Fibroblast of lung (primary cell): ENCODE measurements at regions not wholly inside any gene's neighbourhood (a gene's known extent, or its start where the extent isn't known, plus 50 kb on each side); places are given as distances from the start of the nearest gene placed in this dataset.

Experiments used
- DNase-seq, 2 donors: peaks; one replicate each; pipeline versions ENCODE4 v3.0.0 to v3.0.0-alpha.2; 2010; ENCODE audit warnings: low read depth in 2 of 2
- H2AFZ ChIP-seq: 2 replicates; pipeline ENCODE4 v1.5.1; 2012; ENCODE audit warnings: low read length, control low read depth, inconsistent platforms
- H3K27ac ChIP-seq: 2 replicates; pipeline ENCODE4 v1.5.1; 2011; ENCODE audit warnings: low read length, control low read depth; ENCODE audit not compliant: insufficient read depth
- H3K27me3 ChIP-seq: 2 replicates; pipeline ENCODE4 v1.5.1; 2011; ENCODE audit warnings: mild to moderate bottlenecking, low read length; ENCODE audit not compliant: control insufficient read depth, insufficient read depth
- H3K36me3 ChIP-seq: 2 replicates; pipeline ENCODE4 v1.5.1; 2011; ENCODE audit warnings: low read length; ENCODE audit not compliant: control insufficient read depth, insufficient read depth
- H3K4me1 ChIP-seq: 2 replicates; pipeline ENCODE4 v1.5.1; 2011; ENCODE audit warnings: low read length; ENCODE audit not compliant: control insufficient read depth, insufficient read depth; ENCODE audit errors: extremely low read depth
- H3K4me2 ChIP-seq: 2 replicates; pipeline ENCODE4 v1.5.1; 2011; ENCODE audit warnings: low read length, control low read depth; ENCODE audit not compliant: insufficient read depth; ENCODE audit errors: extremely low read depth
- H3K4me3 ChIP-seq, 4 experiments: fragments of 200-600 bp in 1 of 4; sonication (generic) in 1 of 4; replicated peaks in 1 of 4; 2 replicates each; pipeline ENCODE4 v1.5.1; 2011 to 2016; ENCODE audit warnings: low read length in 4 of 4, low read depth in 3 of 4, mild to moderate bottlenecking in 3 of 4, control low read depth in 2 of 4, inconsistent platforms in 1 of 4, mixed read lengths in 1 of 4; ENCODE audit not compliant: insufficient read depth in 1 of 4; ENCODE audit errors: control extremely low read depth in 1 of 4
- H3K79me2 ChIP-seq: 2 replicates; pipeline ENCODE4 v1.5.1; 2012; ENCODE audit warnings: mild to moderate bottlenecking, low read length, inconsistent platforms; ENCODE audit not compliant: control insufficient read depth, insufficient read depth
- H3K9ac ChIP-seq: 2 replicates; pipeline ENCODE4 v1.5.1; 2011; ENCODE audit warnings: mild to moderate bottlenecking, low read length, control low read depth; ENCODE audit not compliant: insufficient read depth
- H3K9me3 ChIP-seq: 2 replicates; pipeline ENCODE4 v1.5.1; 2012; ENCODE audit warnings: low read depth, low read length; ENCODE audit not compliant: control insufficient read depth, insufficient read depth
- H4K20me1 ChIP-seq: 2 replicates; pipeline ENCODE4 v1.5.1; 2011; ENCODE audit warnings: low read length; ENCODE audit not compliant: control insufficient read depth, insufficient read depth; ENCODE audit errors: extremely low read depth
- EZH2 ChIP-seq: IDR thresholded peaks from 2 replicates; pipeline ENCODE4 v1.5.1; 2012; ENCODE audit warnings: low read length, control low read depth, mild to moderate bottlenecking; ENCODE audit errors: missing control alignments
- TF ChIP-seq, protein P1 (sequence below), 2 donors: IDR thresholded peaks in 1 of 2; conservative IDR thresholded peaks in 1 of 2; 1 replicate in 1 of 2; 2 replicates in 1 of 2; pipeline ENCODE4 v1.5.1; 2011 to 2012; ENCODE audit warnings: low read length in 2 of 2, control low read depth in 1 of 2, inconsistent platforms in 1 of 2, low read depth in 1 of 2, mild to moderate bottlenecking in 1 of 2

DNA sequence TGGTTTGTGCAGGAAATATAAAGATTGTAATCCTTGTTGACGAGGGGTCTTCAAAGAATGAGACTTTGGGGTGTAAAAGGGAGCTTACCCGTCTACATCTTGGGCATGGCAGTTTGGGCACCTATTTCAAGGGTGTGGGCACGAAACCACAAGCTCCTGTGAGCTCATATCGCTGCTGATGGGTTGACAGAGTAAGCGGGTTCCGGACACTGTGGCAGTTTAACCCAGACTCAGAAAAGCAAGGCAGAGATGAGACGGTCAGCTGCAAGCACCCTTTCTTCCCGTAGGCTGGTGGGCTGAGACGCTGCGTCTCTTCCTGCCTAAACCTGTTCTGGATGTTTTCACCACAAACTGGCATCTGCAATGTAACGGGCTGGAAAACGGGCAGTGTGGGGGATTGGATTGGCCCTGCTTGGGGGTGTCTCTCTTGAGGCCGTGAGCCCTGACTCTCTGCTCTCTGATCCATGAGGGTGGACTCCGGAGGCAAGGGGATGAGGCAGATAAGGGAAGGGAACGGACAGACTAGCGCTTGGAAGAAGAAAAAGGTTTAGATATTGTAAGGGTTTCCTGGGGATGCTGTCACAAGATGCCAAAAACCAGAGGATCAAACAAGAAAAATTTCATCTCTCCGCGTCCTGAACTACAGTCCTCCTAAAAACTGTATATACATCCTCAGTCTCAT is 237.5 kb downstream of the SHOX start:
- no peak overlapping the region for H3K4me3 ChIP-seq
- no peaks in the 10 kb centered on the region for H3K27me3 ChIP-seq
- no peak overlapping the region for H3K4me2 ChIP-seq
- TF ChIP-seq EZH2 = no peak
- TF ChIP-seq, protein P1, sequence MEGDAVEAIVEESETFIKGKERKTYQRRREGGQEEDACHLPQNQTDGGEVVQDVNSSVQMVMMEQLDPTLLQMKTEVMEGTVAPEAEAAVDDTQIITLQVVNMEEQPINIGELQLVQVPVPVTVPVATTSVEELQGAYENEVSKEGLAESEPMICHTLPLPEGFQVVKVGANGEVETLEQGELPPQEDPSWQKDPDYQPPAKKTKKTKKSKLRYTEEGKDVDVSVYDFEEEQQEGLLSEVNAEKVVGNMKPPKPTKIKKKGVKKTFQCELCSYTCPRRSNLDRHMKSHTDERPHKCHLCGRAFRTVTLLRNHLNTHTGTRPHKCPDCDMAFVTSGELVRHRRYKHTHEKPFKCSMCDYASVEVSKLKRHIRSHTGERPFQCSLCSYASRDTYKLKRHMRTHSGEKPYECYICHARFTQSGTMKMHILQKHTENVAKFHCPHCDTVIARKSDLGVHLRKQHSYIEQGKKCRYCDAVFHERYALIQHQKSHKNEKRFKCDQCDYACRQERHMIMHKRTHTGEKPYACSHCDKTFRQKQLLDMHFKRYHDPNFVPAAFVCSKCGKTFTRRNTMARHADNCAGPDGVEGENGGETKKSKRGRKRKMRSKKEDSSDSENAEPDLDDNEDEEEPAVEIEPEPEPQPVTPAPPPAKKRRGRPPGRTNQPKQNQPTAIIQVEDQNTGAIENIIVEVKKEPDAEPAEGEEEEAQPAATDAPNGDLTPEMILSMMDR (conservative IDR thresholded peaks at IDR 0.05 in 1 of 2, IDR thresholded peaks at IDR 0.05 in 1 of 2; ENCODE audit: low read depth in 1 of 2, low read length in 2 of 2) = no peak
- no peaks in the 10 kb centered on the region for H3K4me1 ChIP-seq
- H3K9ac ChIP-seq = no peak overlapping the region
- no peak overlapping the region for H3K27ac ChIP-seq
- H3K79me2 ChIP-seq = no peaks in the 10 kb centered on the region
- H4K20me1 ChIP-seq = no peaks in the 10 kb centered on the region
- DNase-seq = no peak
- peaks cover 7% of the 10 kb centered on the region for H3K9me3 ChIP-seq
- no peaks in the 10 kb centered on the region for H3K36me3 ChIP-seq
- no peak overlapping the region for H2AFZ ChIP-seq

DNA sequence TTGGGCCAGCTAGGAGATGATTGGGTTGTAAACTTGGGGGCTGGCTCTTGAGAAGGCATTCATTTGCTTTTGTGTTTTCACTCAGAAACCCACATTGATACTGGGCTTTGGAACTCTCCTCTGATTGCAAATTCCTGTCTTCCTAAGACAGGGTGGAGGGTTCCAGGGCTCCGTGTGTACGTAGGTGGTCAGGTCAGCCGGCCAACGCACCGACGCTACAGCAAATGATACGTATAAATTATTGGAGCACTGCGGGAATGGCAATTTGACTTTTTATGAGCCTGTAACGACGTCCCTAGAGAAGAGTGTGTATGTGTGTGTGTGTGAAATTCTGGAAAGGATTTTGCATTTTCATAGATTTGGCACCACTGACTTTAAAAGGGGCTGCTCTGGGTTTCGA is 236.9 kb downstream of the SHOX start:
- Histone ChIP-seq H3K4me1 (no peaks in the 10 kb centered on the region), H3K4me2 (no peak overlapping the region), H2AFZ (no peak overlapping the region), H3K27me3 (no peaks in the 10 kb centered on the region), H4K20me1 (no peaks in the 10 kb centered on the region), H3K79me2 (no peaks in the 10 kb centered on the region), H3K36me3 (no peaks in the 10 kb centered on the region), H3K4me3 (no peak overlapping the region), H3K9ac (no peak overlapping the region), H3K27ac (no peak overlapping the region), H3K9me3 (peaks cover 7% of the 10 kb centered on the region)
- TF ChIP-seq EZH2 = no peak
- TF ChIP-seq, protein P1 (conservative IDR thresholded peaks at IDR 0.05 in 1 of 2, IDR thresholded peaks at IDR 0.05 in 1 of 2; ENCODE audit: low read depth in 1 of 2, low read length in 2 of 2) = no peak
- no peak for DNase-seq

DNA sequence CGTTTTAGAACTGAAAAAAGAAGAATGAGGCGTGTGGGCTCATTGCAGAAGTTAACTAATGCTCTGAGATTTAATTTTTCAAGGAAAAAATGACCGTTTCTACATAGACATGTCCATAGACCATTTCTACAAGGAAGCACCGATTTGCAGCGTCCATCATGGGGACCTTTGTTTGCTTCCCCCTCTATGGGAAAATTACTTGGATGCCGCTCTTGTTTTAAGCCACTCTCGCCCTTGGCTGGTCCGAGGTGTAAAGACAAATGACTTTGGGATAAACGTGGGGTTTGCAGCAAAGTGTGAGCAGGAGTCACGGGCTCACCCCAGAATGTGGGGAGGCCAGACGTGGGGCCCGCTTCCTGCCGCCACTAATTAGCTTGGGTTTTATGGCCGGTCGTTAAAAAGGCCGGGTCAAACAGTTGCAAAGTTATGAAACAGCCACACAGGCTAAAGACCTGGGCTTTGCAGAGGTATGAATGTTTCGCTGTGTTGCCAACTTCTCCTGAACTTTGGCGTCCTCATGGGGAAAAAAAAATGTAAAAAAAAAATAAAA is 235.9 kb downstream of the SHOX start:
- H3K27me3 ChIP-seq = no peaks in the 10 kb centered on the region
- no peaks in the 10 kb centered on the region for H4K20me1 ChIP-seq
- H3K4me1 ChIP-seq = no peaks in the 10 kb centered on the region
- no peak overlapping the region for H3K9ac ChIP-seq
- no peak for DNase-seq
- no peaks in the 10 kb centered on the region for H3K79me2 ChIP-seq
- H3K36me3 ChIP-seq = no peaks in the 10 kb centered on the region
- TF ChIP-seq, protein P1 (conservative IDR thresholded peaks at IDR 0.05 in 1 of 2, IDR thresholded peaks at IDR 0.05 in 1 of 2; ENCODE audit: low read depth in 1 of 2, low read length in 2 of 2) = no peak
- TF ChIP-seq EZH2 = no peak
- no peak overlapping the region for H3K4me3 ChIP-seq
- no peak overlapping the region for H3K4me2 ChIP-seq
- peaks cover 3% of the 10 kb centered on the region for H3K9me3 ChIP-seq
- H2AFZ ChIP-seq = no peak overlapping the region
- H3K27ac ChIP-seq = no peak overlapping the region
